ENCODE measurements at regions not wholly inside any gene's neighbourhood (a gene's known extent, or its start where the extent isn't known, plus 50 kb on each side); places are given as distances from the start of the nearest gene placed in this dataset.

GRCh38 chr5:164449460-164449859 lies 944.0 kb downstream of the MAT2B start:
- TF ChIP-seq TAF1 (conservative IDR thresholded peaks at IDR 0.05) (no peak), HNF4A (conservative IDR thresholded peaks at IDR 0.05) (no peak), RXRA (IDR thresholded peaks at IDR 0.05) (no peak), MAX (IDR thresholded peaks at IDR 0.05) (no peak), ATF3 (IDR thresholded peaks at IDR 0.05) (no peak), FOXA1 (IDR thresholded peaks at IDR 0.05) (no peak), CTCF (IDR thresholded peaks at IDR 0.05; ENCODE audit: low read depth, low read length, missing input control) (no peak)

GRCh38 chr5:164466033-164466432 lies 960.6 kb downstream of the MAT2B start:
- Histone ChIP-seq H3K9me3 (ENCODE audit: control insufficient read depth in 4 of 4, low read length in 3 of 4) (no peaks in the 10 kb centered on the region), H3K4me3 (ENCODE audit: low read depth in 1 of 3, low read length in 3 of 3) (no peak overlapping the region), H3K36me3 (ENCODE audit: control insufficient read depth in 4 of 4, insufficient read depth in 3 of 4, low read depth in 1 of 4, low read length in 3 of 4) (no peaks in the 10 kb centered on the region), H3K9ac (ENCODE audit: low read depth in 1 of 2, low read length in 2 of 2) (no peak overlapping the region), H3K27ac (ENCODE audit: low read depth in 1 of 2, low read length in 2 of 2) (no peak overlapping the region), H3K27me3 (ENCODE audit: control insufficient read depth in 4 of 4, insufficient read depth in 4 of 4, low read length in 3 of 4) (no peaks in the 10 kb centered on the region), H3K4me1 (ENCODE audit: control insufficient read depth in 4 of 4, insufficient read depth in 4 of 4, low read length in 3 of 4) (no peaks in the 10 kb centered on the region)
- no peak for DNase-seq (ENCODE audit: low spot score)
- TF ChIP-seq REST (IDR thresholded peaks at IDR 0.05) = no peak
- TF ChIP-seq JUND (IDR thresholded peaks at IDR 0.05) = no peak
- no peak for TF ChIP-seq CTCF (IDR thresholded peaks at IDR 0.05; ENCODE audit: low read depth, low read length, missing input control)
- no peak for TF ChIP-seq NR2F2 (IDR thresholded peaks at IDR 0.05)
- TF ChIP-seq FOXA1 (IDR thresholded peaks at IDR 0.05) = no peak
- TF ChIP-seq RXRA (IDR thresholded peaks at IDR 0.05) = no peak
- no peak for TF ChIP-seq EGR1 (IDR thresholded peaks at IDR 0.05; ENCODE audit: low read depth in 2 of 2)
- no peak for TF ChIP-seq RAD21 (IDR thresholded peaks at IDR 0.05)
- TF ChIP-seq ZBTB33 (IDR thresholded peaks at IDR 0.05) = no peak
- TF ChIP-seq SP1 (IDR thresholded peaks at IDR 0.05) = no peak
- no peak for TF ChIP-seq ATF3 (IDR thresholded peaks at IDR 0.05)
- TF ChIP-seq TAF1 (conservative IDR thresholded peaks at IDR 0.05) = no peak
- no peak for TF ChIP-seq HNF4A (conservative IDR thresholded peaks at IDR 0.05)
- TF ChIP-seq HNF4G (IDR thresholded peaks at IDR 0.05) = no peak
- no peak for TF ChIP-seq MAX (IDR thresholded peaks at IDR 0.05)
- TF ChIP-seq FOXA2 (IDR thresholded peaks at IDR 0.05) = no peak
- TF ChIP-seq YY1 (IDR thresholded peaks at IDR 0.05) = no peak
- no peak for TF ChIP-seq GABPA (IDR thresholded peaks at IDR 0.05 in 1 of 2, conservative IDR thresholded peaks at IDR 0.05 in 1 of 2)

More at GRCh38 chr5:164449460-164449859, 944.0 kb downstream of the MAT2B start:
- Histone ChIP-seq H3K36me3 (ENCODE audit: control insufficient read depth in 4 of 4, insufficient read depth in 3 of 4, low read depth in 1 of 4, low read length in 3 of 4) (no peaks in the 10 kb centered on the region), H3K27ac (ENCODE audit: low read depth in 1 of 2, low read length in 2 of 2) (no peak overlapping the region), H3K27me3 (ENCODE audit: control insufficient read depth in 4 of 4, insufficient read depth in 4 of 4, low read length in 3 of 4) (peaks cover 0 to 2% (median 0%) of the 10 kb centered on the region in 4 donors), H3K4me1 (ENCODE audit: control insufficient read depth in 4 of 4, insufficient read depth in 4 of 4, low read length in 3 of 4) (no peaks in the 10 kb centered on the region), H3K9ac (ENCODE audit: low read depth in 1 of 2, low read length in 2 of 2) (no peak overlapping the region), H3K9me3 (ENCODE audit: control insufficient read depth in 4 of 4, low read length in 3 of 4) (no peaks in the 10 kb centered on the region), H3K4me3 (ENCODE audit: low read depth in 1 of 3, low read length in 3 of 3) (no peak overlapping the region)
- 88% methylated on average over 1 of the region's 1 CpG for WGBS
- no peak for DNase-seq (ENCODE audit: low spot score)

Data from liver (tissue), 8 donors.